ENCODE measurements at regions not wholly inside any gene's neighbourhood (a gene's known extent, or its start where the extent isn't known, plus 50 kb on each side); places are given as distances from the start of the nearest gene placed in this dataset.

- TF ChIP-seq ZNF430 (CRISPR knock-in tag; IDR thresholded peaks at IDR 0.05) (no peak), PCBP2 (optimal IDR thresholded peaks at IDR 0.05; ENCODE audit: low read depth, low read length, poor library complexity, severe bottlenecking) (no peak)
Measured at GRCh38 chr11:134562941-134563471, 151.0 kb upstream of the B3GAT1 start (continued).

DNA sequence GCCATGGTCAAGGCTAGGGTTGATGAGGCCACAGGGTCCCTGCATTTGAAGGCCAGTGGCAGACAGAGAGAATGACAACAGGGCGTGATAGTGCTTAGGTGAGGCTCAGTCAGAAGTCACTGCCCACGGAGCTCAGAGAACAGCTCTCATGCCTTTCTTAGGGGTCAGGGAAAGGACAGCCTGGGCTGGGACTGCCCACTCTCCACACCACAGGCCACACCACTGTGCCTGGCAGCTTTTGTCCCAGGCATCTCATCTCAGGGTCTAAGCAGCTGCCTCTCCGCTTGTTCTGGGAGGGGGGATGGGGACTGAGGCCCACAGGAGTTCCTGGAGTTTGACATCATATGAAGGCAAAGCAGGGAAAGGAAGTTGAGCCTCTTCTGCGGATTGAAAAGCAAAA lies 150.2 kb upstream of the B3GAT1 start:
- Histone ChIP-seq H3K36me3 (replicated peaks in 1 of 2; ENCODE audit: control insufficient read depth in 1 of 2, insufficient read depth in 2 of 2, low read length in 2 of 2) (no peaks in the 10 kb centered on the region), H3K27ac (ENCODE audit: extremely low read length, insufficient read depth, low read length) (no peak overlapping the region), H3K9me3 (ENCODE audit: low read length) (no peaks in the 10 kb centered on the region), H3K79me2 (ENCODE audit: insufficient read depth, low read length) (no peaks in the 10 kb centered on the region), H3K27me3 (ENCODE audit: control insufficient read depth in 1 of 2, insufficient read depth in 2 of 2, low read length in 2 of 2) (peaks cover 0 to 25% of the 10 kb centered on the region in 2 experiments; a peak in 3 of 5 replicates), H3K4me1 (ENCODE audit: insufficient read depth, low read length) (no peaks in the 10 kb centered on the region), H3K9ac (ENCODE audit: insufficient read depth, low read depth, low read length) (no peak overlapping the region), H4K20me1 (ENCODE audit: insufficient read depth, low read length) (no peaks in the 10 kb centered on the region), H3K4me2 (ENCODE audit: low read depth, low read length) (no peak overlapping the region), H3K4me3 (replicated peaks in 1 of 3; ENCODE audit: insufficient read depth in 1 of 3, low read depth in 2 of 3, low read length in 3 of 3) (no peak overlapping the region), H2AFZ (ENCODE audit: low read length) (no peak overlapping the region)
- no peak for DNase-seq (ENCODE audit: low spot score)
- 21% methylated on average over 4 of the region's 4 CpGs for WGBS (ENCODE audit: low lambda C conversion rate)
- TF ChIP-seq TMF1 (CRISPR knock-in tag; IDR thresholded peaks at IDR 0.05; ENCODE audit: low read depth) (no peak), HINFP (CRISPR knock-in tag; IDR thresholded peaks at IDR 0.05; ENCODE audit: low read depth) (no peak), MYC (CRISPR knock-in tag; IDR thresholded peaks at IDR 0.05; ENCODE audit: borderline replicate concordance) (no peak), RCOR2 (CRISPR knock-in tag; IDR thresholded peaks at IDR 0.05) (no peak), ZNF354B (CRISPR knock-in tag; IDR thresholded peaks at IDR 0.05) (no peak), ZNF138 (CRISPR knock-in tag; IDR thresholded peaks at IDR 0.05; ENCODE audit: low read depth) (no peak), ZNF446 (CRISPR knock-in tag; IDR thresholded peaks at IDR 0.05) (no peak)
- TF ChIP-seq, protein P1, sequence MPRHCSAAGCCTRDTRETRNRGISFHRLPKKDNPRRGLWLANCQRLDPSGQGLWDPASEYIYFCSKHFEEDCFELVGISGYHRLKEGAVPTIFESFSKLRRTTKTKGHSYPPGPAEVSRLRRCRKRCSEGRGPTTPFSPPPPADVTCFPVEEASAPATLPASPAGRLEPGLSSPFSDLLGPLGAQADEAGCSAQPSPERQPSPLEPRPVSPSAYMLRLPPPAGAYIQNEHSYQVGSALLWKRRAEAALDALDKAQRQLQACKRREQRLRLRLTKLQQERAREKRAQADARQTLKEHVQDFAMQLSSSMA (CRISPR knock-in tag; IDR thresholded peaks at IDR 0.05), result no peak
- intact Hi-C loops (cut with micrococcal nuclease; ENCODE audit: unreplicated experiment), result no loop called here
- no peak for FAIRE-seq
- CTCF ChIA-PET (ENCODE audit: low intra/inter-chr PET ratio, low total read pairs), result no interaction called here
- in situ Hi-C loops (cut with HindIII; ENCODE audit: extremely low pct_ligation_motif_present, low pct_unique_long_range_greater_than_20kb), result no loop called here
- no peak for ATAC-seq
- POLR2A ChIA-PET, result no interaction called here
- BruUV-seq (replicated peaks), result no TSS peak
